Effector CD4-positive, alpha-beta T cell (primary cell): ENCODE measurements at regions not wholly inside any gene's neighbourhood (a gene's known extent, or its start where the extent isn't known, plus 50 kb on each side); places are given as distances from the start of the nearest gene placed in this dataset.
"Not testable (repeated sequence)": the region's sequence is repeated elsewhere in the genome, so short reads cannot be mapped to it uniquely, and the experiment has no call there.

ENCODE experiments used
- DNase-seq: peaks from one replicate; pipeline ENCODE4 v3.0.0-alpha.2; 2020

- DNase-seq, result no peak
These were observed 194.9 kb upstream of the HAAO start for GRCh38 chr2:42987112-42987922.

GRCh38 chr2:42984617-42985016, 192.2 kb upstream of the HAAO start:
- DNase-seq, result no peak

- no peak for DNase-seq
These were observed 191.7 kb upstream of the HAAO start for GRCh38 chr2:42984081-42984480.

GRCh38 chr2:42980764-42981416, 188.5 kb upstream of the HAAO start:
- DNase-seq, result no peak

- no peak for DNase-seq
These were observed 187.7 kb upstream of the HAAO start for GRCh38 chr2:42979870-42980763.

GRCh38 chr2:42979416-42979869, 187.1 kb upstream of the HAAO start:
- no peak for DNase-seq

- DNase-seq, result no peak
These were observed 186.6 kb upstream of the HAAO start for GRCh38 chr2:42978887-42979415.

- no peak for DNase-seq
These were observed 185.9 kb upstream of the HAAO start for GRCh38 chr2:42978175-42978886.

- DNase-seq, result no peak
These were observed 185.1 kb upstream of the HAAO start for GRCh38 chr2:42977270-42978174.

GRCh38 chr2:42976351-42976750, 184.0 kb upstream of the HAAO start:
- no peak for DNase-seq

- DNase-seq, result peak; percentile 35
These were observed 182.6 kb upstream of the HAAO start for GRCh38 chr2:42974721-42975717.

- no peak for DNase-seq
These were observed 181.9 kb upstream of the HAAO start for GRCh38 chr2:42974169-42974720.

- no peak for DNase-seq
These were observed 181.3 kb upstream of the HAAO start for GRCh38 chr2:42973726-42974125.

- not testable (repeated sequence) for DNase-seq
These were observed 180.6 kb upstream of the HAAO start for GRCh38 chr2:42972933-42973516.

- DNase-seq, result no peak
These were observed 179.8 kb upstream of the HAAO start for GRCh38 chr2:42971947-42972736.

- DNase-seq, result no peak
These were observed 179.0 kb upstream of the HAAO start for GRCh38 chr2:42971381-42971780.

- no peak for DNase-seq
These were observed 177.8 kb upstream of the HAAO start for GRCh38 chr2:42970151-42970550.
